Mucosa of stomach (tissue), 1 donor: ENCODE measurements at regions not wholly inside any gene's neighbourhood (a gene's known extent, or its start where the extent isn't known, plus 50 kb on each side); places are given as distances from the start of the nearest gene placed in this dataset.
"Not testable (repeated sequence)": the region's sequence is repeated elsewhere in the genome, so short reads cannot be mapped to it uniquely, and the experiment has no call there.

Source experiments
- H3K27me3 ChIP-seq: one replicate; pipeline ENCODE4 v1.7.0; 2013; ENCODE audit warnings: mild to moderate bottlenecking, low read length; ENCODE audit not compliant: control insufficient read depth, insufficient read depth
- H3K36me3 ChIP-seq: one replicate; pipeline ENCODE4 v1.7.0; 2013; ENCODE audit warnings: low read length; ENCODE audit not compliant: control insufficient read depth, insufficient read depth
- H3K4me1 ChIP-seq: one replicate; pipeline ENCODE4 v1.7.0; 2013; ENCODE audit warnings: mild to moderate bottlenecking, low read length; ENCODE audit not compliant: control insufficient read depth, insufficient read depth
- H3K4me3 ChIP-seq: one replicate; pipeline ENCODE4 v1.7.0; 2013; ENCODE audit warnings: low read length
- H3K9ac ChIP-seq: one replicate; pipeline ENCODE4 v1.7.0; 2013; ENCODE audit warnings: mild to moderate bottlenecking, low read length, moderate library complexity
- H3K9me3 ChIP-seq: one replicate; pipeline ENCODE4 v1.7.0; 2013; ENCODE audit warnings: mild to moderate bottlenecking, low read length, moderate library complexity; ENCODE audit not compliant: control insufficient read depth
- donor health status: Pancreatic carcinoma.

DNA sequence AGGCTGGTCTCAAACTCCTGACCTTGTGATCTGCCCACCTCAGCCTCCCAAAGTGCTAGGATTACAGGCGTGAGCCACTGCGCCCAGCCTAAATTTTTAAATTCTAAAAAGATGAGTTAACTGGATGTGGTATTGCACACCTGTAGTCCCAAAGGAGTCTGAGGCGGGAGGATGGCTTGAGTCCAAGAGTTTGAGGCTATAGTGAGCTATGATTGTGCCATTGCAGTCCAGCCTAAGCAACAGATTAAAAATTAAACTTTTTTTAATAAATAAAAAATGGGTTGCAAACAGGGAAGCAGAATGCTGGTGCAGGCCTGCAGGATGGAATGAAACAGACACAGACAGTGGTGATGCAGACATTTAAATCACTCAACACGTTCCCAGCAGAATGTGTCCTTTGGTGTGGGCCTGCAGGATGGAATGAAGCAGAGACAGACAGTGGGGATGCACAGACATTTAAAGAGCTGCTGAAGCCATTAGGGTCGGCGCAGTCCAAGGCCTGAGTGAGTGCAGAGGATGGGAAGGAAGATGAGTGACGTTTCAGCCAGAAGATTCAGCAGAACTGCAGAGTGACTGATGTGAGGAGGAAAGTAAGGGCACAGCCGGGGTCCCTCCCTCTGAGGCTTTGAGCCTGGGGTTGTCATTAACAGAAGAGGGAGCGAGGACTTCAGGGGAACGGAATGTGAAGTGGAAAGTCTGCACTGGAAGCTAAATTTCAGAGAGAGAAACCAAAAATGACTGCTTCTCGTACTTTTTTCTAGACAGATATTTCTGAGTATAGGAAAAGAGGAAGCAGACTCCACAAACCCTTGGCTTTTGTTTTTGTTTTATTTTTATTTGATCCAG lies 117.5 kb downstream of the RIN2 start:
- Histone ChIP-seq H3K36me3 (peaks cover 5% of the 10 kb centered on the region), H3K4me1 (peaks cover 2% of the 10 kb centered on the region), H3K9me3 (no peaks in the 10 kb centered on the region), H3K27me3 (no peaks in the 10 kb centered on the region), H3K9ac (no peak overlapping the region), H3K4me3 (no peak overlapping the region)

DNA sequence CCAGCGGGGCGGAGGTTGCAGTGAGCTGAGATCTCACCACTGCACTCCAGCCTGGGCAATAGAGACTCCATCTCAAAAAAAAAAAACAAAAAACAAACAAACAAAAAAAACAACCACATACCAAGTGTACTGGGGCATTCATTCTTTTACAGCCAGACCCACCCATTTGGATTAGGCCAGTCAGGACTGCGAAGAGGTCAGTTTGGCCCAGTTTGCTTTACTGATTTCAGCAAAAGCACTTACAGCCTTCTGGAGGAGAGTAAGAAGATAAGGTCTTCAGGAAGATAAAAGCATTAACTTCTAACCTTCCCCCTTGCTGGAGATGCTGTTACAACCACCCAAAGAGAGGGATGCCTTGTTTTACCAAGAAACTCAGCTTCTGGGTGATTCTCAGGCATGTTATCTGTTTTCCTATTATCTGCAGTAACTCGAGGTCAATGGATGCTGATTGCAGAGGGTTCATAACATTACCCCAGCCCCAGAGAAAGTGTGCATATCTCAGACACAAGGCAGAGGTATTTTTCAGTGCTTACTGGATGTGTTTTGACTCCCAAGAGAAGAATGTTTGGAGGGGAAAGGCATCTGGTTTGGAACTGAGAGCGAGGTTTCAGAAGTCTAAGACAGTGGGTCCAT lies 118.9 kb downstream of the RIN2 start:
- H3K4me3 ChIP-seq = no peak overlapping the region
- no peaks in the 10 kb centered on the region for H3K27me3 ChIP-seq
- H3K9ac ChIP-seq = no peak overlapping the region
- no peaks in the 10 kb centered on the region for H3K9me3 ChIP-seq
- peaks cover 3% of the 10 kb centered on the region for H3K36me3 ChIP-seq
- peaks cover 9% of the 10 kb centered on the region for H3K4me1 ChIP-seq

DNA sequence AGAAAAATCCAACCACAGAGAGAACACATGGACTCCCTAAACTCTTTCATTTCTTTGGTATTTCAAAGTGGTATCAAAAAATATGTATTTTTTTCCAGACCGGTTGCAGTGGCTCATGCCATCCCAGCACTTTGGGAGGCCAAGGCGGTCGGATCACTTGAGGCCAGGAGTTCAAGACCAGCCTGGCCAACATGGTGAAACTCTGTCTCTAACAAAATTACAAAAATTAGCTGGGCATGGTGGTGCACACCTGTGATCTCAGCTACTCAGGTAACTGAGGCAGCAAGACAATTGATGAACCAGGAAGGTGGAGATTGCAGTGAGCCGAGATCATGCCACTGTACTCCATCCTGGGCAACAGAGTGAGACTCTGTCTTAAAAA lies 121.8 kb downstream of the RIN2 start:
- not testable (repeated sequence) for H3K36me3 ChIP-seq, H3K9ac ChIP-seq, H3K9me3 ChIP-seq, H3K27me3 ChIP-seq, H3K4me3 ChIP-seq, H3K4me1 ChIP-seq

DNA sequence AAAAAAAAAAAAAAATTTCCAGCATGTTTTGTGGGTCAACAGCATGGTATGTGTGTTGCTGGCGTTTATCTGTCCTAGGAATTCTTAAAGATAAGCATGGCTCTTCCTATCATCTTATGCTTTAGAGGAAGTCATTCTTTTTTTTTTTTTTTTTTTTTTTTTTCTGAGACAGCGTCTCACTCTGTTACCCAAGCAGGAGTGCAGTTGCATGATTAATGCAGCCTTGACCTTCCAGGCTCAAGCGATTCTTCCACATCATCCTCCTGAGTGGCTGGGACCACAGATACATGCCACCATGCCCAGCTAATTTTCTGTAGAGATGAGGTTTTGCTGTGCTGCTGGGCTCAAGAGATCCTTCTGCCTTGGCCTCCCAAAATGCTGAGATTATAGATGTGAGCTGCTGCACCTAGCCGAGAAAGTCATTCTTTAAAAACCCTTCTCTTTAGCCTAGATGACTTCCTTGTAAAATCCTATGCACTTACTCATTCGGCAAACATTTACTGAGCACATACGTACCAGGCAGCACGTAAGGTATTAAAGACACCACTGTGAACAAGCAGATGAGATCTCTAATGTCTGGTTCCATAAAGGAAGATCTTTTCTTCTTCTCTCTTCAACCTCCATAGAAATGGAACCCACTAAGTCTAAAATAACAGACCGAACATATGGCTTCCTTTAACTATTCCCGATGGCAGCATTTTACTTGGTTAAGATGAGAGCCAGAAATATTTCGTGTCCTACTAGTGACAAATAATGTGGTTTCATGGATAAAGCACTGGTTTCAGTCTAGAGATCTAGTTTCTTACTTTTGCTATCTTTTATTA lies 122.4 kb downstream of the RIN2 start:
- H3K4me1 ChIP-seq = peaks cover 12% of the 10 kb centered on the region
- no peak overlapping the region for H3K4me3 ChIP-seq
- H3K36me3 ChIP-seq = no peaks in the 10 kb centered on the region
- no peaks in the 10 kb centered on the region for H3K27me3 ChIP-seq
- no peak overlapping the region for H3K9ac ChIP-seq
- no peaks in the 10 kb centered on the region for H3K9me3 ChIP-seq

DNA sequence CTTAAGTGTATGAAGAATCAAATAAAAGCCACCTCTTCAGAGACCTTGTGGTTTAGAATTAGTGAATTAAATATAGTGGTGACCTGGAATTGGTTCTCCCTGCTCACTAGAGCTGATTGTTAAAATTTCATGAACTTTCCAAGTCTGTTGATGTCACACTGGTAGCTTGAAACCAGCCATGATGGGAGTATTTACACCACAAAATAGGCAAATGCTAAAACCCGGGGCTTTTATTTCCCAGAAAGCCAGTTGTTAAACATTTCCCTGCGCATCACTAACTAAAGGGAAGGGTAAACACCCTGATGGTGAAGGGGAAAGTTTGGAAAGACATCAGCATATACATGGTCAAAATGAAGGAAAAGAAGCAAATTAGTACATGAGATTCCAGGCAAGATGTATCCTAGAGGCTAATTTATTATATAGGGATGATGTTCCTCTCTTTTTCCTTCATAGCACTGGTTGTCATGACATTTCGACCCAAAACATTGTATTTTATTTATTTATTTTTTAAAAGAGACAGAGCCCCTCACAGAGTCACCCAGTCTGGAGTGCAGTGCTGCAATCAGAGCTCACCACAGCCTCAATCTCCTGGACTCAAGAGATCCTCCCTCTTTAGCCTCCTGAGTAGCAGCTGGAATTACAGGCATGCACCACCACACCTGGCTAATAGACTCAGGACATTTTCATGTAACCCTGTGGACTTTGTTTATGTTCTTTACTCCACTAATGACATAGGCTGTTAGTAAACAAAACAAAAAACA lies 123.2 kb downstream of the RIN2 start:
- no peak overlapping the region for H3K4me3 ChIP-seq
- H3K9ac ChIP-seq = no peak overlapping the region
- H3K9me3 ChIP-seq = no peaks in the 10 kb centered on the region
- H3K4me1 ChIP-seq = peaks cover 20% of the 10 kb centered on the region
- no peaks in the 10 kb centered on the region for H3K27me3 ChIP-seq
- H3K36me3 ChIP-seq = no peaks in the 10 kb centered on the region

DNA sequence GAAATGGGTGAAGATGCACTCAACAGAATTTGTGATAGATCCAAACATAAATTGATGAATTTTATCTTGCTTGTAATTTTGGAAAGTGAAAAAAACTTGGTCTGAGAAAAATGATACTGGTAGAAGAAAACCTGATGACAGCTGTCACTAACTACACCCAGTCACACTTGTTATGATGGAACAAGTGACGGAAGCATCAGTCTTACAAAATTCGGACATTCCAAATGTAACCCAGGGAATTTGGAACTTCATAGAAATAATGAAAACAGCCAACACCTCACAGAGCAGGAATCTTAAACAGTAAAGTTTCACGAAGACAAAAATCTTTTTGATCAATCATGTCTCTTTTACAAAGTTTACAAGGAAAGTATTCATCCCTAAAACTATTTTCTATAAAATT lies 123.9 kb downstream of the RIN2 start:
- Histone ChIP-seq H3K9me3 (no peaks in the 10 kb centered on the region), H3K4me1 (peaks cover 26% of the 10 kb centered on the region), H3K36me3 (no peaks in the 10 kb centered on the region), H3K27me3 (no peaks in the 10 kb centered on the region), H3K9ac (no peak overlapping the region), H3K4me3 (no peak overlapping the region)

DNA sequence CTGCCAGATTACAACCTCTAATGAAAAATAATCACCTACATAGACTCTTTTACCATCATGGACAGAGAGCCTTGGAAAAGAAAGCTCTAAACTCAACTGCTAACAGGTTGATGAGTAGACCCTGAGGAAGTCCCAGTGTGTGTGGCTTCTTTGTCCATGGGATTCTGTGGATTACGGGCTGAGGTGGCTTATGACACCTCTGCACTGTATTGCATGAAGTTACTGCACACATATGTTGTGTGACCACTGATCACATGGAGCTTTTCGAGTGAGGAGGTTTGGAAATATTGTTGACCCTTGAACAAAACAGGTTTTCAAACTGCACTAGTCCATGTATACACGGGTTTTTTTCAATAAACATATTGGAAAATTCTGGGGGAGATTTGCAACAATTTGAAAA lies 124.4 kb downstream of the RIN2 start:
- H3K9me3 ChIP-seq = no peaks in the 10 kb centered on the region
- no peak overlapping the region for H3K9ac ChIP-seq
- H3K4me1 ChIP-seq = peaks cover 26% of the 10 kb centered on the region
- no peak overlapping the region for H3K4me3 ChIP-seq
- H3K27me3 ChIP-seq = no peaks in the 10 kb centered on the region
- H3K36me3 ChIP-seq = no peaks in the 10 kb centered on the region

DNA sequence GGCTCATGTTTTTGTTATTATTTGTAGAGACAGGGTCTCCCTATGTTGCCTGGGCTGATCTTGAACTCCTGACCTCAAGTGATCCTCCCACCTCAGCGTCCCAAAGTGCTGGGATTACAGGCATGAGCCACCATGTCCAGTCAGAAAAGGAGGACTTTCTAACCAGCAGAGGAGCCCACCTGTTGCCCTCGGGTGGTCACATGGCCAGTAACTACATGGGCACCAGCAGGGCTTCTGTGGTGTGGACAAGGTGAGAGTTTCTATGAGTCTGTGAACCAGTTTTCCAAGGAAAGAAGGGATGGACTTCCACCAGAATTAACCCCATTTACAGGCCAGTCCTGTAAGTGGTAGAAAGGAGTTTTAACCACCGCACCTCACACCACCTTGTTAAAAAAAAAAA lies 125.4 kb downstream of the RIN2 start:
- Histone ChIP-seq H3K4me1 (peaks cover 36% of the 10 kb centered on the region), H3K27me3 (no peaks in the 10 kb centered on the region), H3K9ac (no peak overlapping the region), H3K9me3 (no peaks in the 10 kb centered on the region), H3K4me3 (no peak overlapping the region), H3K36me3 (no peaks in the 10 kb centered on the region)

DNA sequence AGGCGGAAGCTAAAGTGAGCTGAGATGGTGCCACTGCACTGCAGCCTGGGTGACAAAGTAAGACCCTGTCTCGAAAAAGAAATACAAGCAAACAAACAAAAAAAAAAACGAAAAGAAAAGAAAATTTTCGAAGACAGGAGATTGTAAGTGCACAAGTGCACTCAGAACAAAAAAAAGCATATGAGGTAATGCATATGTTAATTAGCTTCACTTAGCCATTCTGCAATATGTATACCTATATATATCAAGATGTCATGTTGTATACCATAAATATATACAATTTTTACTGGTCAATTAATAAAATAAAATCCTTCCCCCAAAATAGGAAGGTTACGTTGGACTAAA lies 127.5 kb downstream of the RIN2 start:
- Histone ChIP-seq H3K4me3 (no peak overlapping the region), H3K9me3 (no peaks in the 10 kb centered on the region), H3K4me1 (peaks cover 54% of the 10 kb centered on the region), H3K9ac (peak overlapping the region; percentile 66), H3K36me3 (no peaks in the 10 kb centered on the region), H3K27me3 (no peaks in the 10 kb centered on the region)

DNA sequence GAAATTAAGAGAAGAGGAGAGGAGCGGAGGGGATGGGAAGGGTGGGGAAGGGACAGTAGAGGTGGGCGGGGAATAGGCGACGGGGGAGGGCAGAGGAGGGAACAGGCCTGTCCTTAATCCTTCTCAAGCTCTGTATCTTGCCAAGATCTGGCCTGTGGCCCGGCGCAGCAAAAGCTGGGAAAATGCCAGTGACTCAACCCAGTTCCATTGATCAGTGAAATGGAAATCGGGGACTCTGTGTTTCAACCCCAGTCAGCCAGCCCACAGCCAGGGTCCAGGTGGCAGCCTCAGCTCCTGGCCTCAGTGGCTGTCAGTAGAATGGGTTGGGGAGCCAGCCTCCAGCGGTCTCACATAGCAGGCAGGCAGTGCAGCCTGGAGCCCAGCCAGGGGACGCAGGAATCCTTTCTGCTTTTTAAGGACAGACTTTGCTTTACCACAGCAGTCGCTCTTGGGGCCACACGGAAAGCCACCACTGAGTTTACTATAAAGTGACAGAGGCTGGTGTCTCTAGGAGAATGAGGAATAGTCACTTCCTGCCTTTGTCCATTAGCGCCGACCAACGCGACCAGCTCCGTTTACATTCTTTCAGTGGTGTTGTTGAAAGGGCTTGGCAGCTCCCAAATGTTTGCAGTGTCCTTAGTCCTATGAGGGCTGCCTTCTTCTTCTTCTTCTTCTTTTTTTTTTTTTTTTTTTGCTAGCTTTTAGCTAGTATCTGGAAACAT lies 128.0 kb downstream of the RIN2 start:
- Histone ChIP-seq H3K4me1 (peaks cover 54% of the 10 kb centered on the region), H3K27me3 (no peaks in the 10 kb centered on the region), H3K4me3 (no peak overlapping the region), H3K36me3 (no peaks in the 10 kb centered on the region), H3K9me3 (no peaks in the 10 kb centered on the region), H3K9ac (peak overlapping the region; percentile 66)

DNA sequence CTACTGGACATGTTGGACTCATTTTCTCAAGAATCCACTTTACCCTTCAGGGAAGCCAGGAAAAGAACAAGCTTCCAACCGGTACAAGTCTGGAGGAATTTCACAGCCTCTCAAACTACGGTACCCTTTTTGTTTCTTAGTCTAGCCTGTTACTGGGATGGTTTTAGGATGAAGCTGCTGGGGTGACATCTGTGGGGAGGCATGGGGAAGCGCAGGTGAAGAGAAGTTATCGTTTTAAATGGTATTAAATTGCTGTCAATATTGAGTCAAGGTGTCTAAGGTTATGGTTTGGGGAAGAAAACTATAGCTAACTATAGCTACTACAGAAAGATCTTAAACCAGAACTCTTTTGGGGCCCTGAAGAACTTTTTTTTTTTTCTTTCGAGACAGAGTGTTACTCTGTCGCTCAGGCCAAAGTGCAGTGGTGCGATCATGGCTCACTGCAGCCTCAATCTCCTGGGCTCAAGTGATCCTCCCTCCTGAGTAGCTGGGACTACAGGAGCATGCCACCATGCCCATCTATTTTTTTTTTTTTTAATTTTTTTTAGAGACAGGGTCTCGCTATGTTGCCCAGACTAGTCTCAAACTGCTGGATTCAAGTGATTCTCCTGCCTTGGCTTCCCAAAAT lies 128.7 kb downstream of the RIN2 start:
- H3K9me3 ChIP-seq = no peaks in the 10 kb centered on the region
- peaks cover 53% of the 10 kb centered on the region for H3K4me1 ChIP-seq
- no peaks in the 10 kb centered on the region for H3K27me3 ChIP-seq
- no peaks in the 10 kb centered on the region for H3K36me3 ChIP-seq
- H3K9ac ChIP-seq = peak overlapping the region; percentile 66
- H3K4me3 ChIP-seq = no peak overlapping the region
